Tibial nerve (tissue), 4 donors: ENCODE measurements at regions not wholly inside any gene's neighbourhood (a gene's known extent, or its start where the extent isn't known, plus 50 kb on each side); places are given as distances from the start of the nearest gene placed in this dataset.

Source experiments
- CTCF ChIP-seq, 5 experiments: fragments of 200-600 bp in 3 of 5; fragments of 450-650 bp in 2 of 5; sonication (generic) in 3 of 5; IDR thresholded peaks; one replicate each; pipeline ENCODE4 v1.5.1; 2016 to 2019; ENCODE audit warnings: antibody characterized with exemption in 5 of 5, mild to moderate bottlenecking in 3 of 5, moderate library complexity in 2 of 5
- EP300 ChIP-seq, 2 donors: sonication (generic); formaldehyde crosslinking; IDR thresholded peaks; one replicate each; pipeline ENCODE4 v1.6.1; 2017; ENCODE audit warnings: antibody characterized with exemption in 2 of 2, mild to moderate bottlenecking in 1 of 2
- POLR2A ChIP-seq, 2 donors: fragments of 450-650 bp; IDR thresholded peaks; one replicate each; pipeline ENCODE4 v1.6.1; 2017; ENCODE audit warnings: antibody characterized with exemption in 2 of 2, mild to moderate bottlenecking in 2 of 2, moderate library complexity in 2 of 2

GRCh38 chr9:80147866-80148265 lies 576.1 kb downstream of the TLE4 start:
- TF ChIP-seq EP300 (IDR thresholded peaks at IDR 0.05) (no peak), CTCF (IDR thresholded peaks at IDR 0.05) (no peak), POLR2A (IDR thresholded peaks at IDR 0.05) (no peak)
